HCT116 (cell line): ENCODE measurements at regions not wholly inside any gene's neighbourhood (a gene's known extent, or its start where the extent isn't known, plus 50 kb on each side); places are given as distances from the start of the nearest gene placed in this dataset.

Experiments
- ATAC-seq: fragments of 200-7000 bp; cut with Tn5 transposase; 2 replicates; pipeline ENCODE4 v1.9.1; 2020; ENCODE audit warnings: mild to moderate bottlenecking, moderate library complexity
- BruUV-seq: library from RNA; stranded (reverse); fragments of 400-500 nt; replicated peaks from 2 replicates; lab custom pipeline; 2021; lab: Mats Ljungman, UMichigan
- CTCF ChIA-PET: fragments of 300-600 bp; sonication (Branson Sonifier 250); formaldehyde crosslinking; loops from one replicate; lab custom pipeline; 2021; ENCODE audit warnings: antibody characterized with exemption; lab: Charles Lee
- POLR2A ChIA-PET: fragments of 300-600, 350-600 bp; sonication (Branson Sonifier 250); formaldehyde crosslinking; loops from one replicate; lab custom pipeline; 2021; ENCODE audit warnings: antibody characterized with exemption; lab: Charles Lee
- RAD21 ChIA-PET, 2 experiments: fragments of 300-600 bp; sonication (Branson Sonifier 250); formaldehyde crosslinking; loops; one replicate each; lab custom pipeline; 2023; ENCODE audit warnings: low total read pairs in 2 of 2; ENCODE audit not compliant: uncharacterized antibody in 2 of 2, unreplicated experiment in 2 of 2, low non-redundant PET in 1 of 2; lab: Charles Lee
- DNase-seq: peaks from one replicate; pipeline ENCODE4 v3.0.0-alpha.2; 2010; ENCODE audit warnings: low read depth, low spot score
- H2AFZ ChIP-seq: fragments of 200-600 bp; shearing (Covaris generic), sonication (generic); 2 replicates; pipeline ENCODE4 v1.6.1; 2017; ENCODE audit warnings: low read depth, mixed run types, mixed read lengths, antibody characterized with exemption, low read length; ENCODE audit not compliant: poor library complexity, severe bottlenecking
- H3K27ac ChIP-seq: 2 replicates; pipeline ENCODE4 v1.5.1; 2012; ENCODE audit warnings: low read depth, low read length
- H3K27me3 ChIP-seq: fragments of 200-600 bp; sonication (generic); 2 replicates; pipeline ENCODE4 v1.6.1; 2016; ENCODE audit warnings: mixed run types, low read length, mixed read lengths; ENCODE audit not compliant: insufficient read depth
- H3K36me3 ChIP-seq, 2 experiments: fragments of 200-500 bp in 1 of 2; fragments of 200-600 bp in 1 of 2; sonication (Bioruptor generic) in 1 of 2; sonication (generic) in 1 of 2; 2 replicates each; pipeline versions ENCODE4 v1.5.1 to v1.6.1; 2014 to 2016; ENCODE audit warnings: low read length in 2 of 2, inconsistent platforms in 1 of 2, mixed read lengths in 1 of 2, mixed run types in 1 of 2; ENCODE audit not compliant: insufficient read depth in 2 of 2, control insufficient read depth in 1 of 2
- H3K4me1 ChIP-seq, 2 experiments: fragments of 200-600 bp in 1 of 2; sonication (generic) in 1 of 2; 2 replicates each; pipeline versions ENCODE4 v1.5.1 to v1.6.1; 2012 to 2017; ENCODE audit warnings: low read length in 2 of 2, inconsistent platforms in 1 of 2, mild to moderate bottlenecking in 1 of 2, mixed read lengths in 1 of 2, mixed run types in 1 of 2, moderate library complexity in 1 of 2; ENCODE audit not compliant: insufficient read depth in 2 of 2, control insufficient read depth in 1 of 2
- H3K4me2 ChIP-seq: fragments of 200-600 bp; sonication (generic); 2 replicates; pipeline ENCODE4 v1.6.1; 2017; ENCODE audit warnings: mixed run types, low read length, mixed read lengths
- H3K4me3 ChIP-seq, 2 experiments: fragments of 200-600 bp in 1 of 2; sonication (generic) in 1 of 2; replicated peaks in 1 of 2; 2 replicates each; pipeline ENCODE4 v1.5.1; 2011 to 2016; ENCODE audit warnings: low read length in 2 of 2, control low read depth in 1 of 2, low read depth in 1 of 2, mild to moderate bottlenecking in 1 of 2, mixed read lengths in 1 of 2, mixed run types in 1 of 2
- H3K79me2 ChIP-seq: fragments of 200-600 bp; sonication (generic); 2 replicates; pipeline ENCODE4 v1.6.1; 2017; ENCODE audit warnings: mild to moderate bottlenecking, mixed run types, low read length, moderate library complexity, mixed read lengths; ENCODE audit not compliant: insufficient read depth
- H3K9ac ChIP-seq: fragments of 200-600 bp; sonication (generic); 2 replicates; pipeline ENCODE4 v1.6.1; 2016; ENCODE audit warnings: low read length, mixed read lengths
- H3K9me2 ChIP-seq: fragments of 200-600 bp; sonication (generic), shearing (Covaris generic); 2 replicates; pipeline ENCODE4 v1.6.1; 2017; ENCODE audit warnings: mixed run types, mild to moderate bottlenecking, moderate library complexity; ENCODE audit not compliant: insufficient read depth
- H3K9me3 ChIP-seq, 2 experiments: fragments of 200-500 bp in 1 of 2; fragments of 200-600 bp in 1 of 2; sonication (Bioruptor generic) in 1 of 2; sonication (generic) in 1 of 2; 2 replicates each; pipeline ENCODE4 v1.6.1; 2014 to 2017; ENCODE audit warnings: low read length in 2 of 2, mixed read lengths in 2 of 2, inconsistent platforms in 1 of 2, low read depth in 1 of 2, mild to moderate bottlenecking in 1 of 2, mixed run types in 1 of 2, moderate library complexity in 1 of 2; ENCODE audit not compliant: control insufficient read depth in 1 of 2, insufficient read depth in 1 of 2
- H4K20me1 ChIP-seq: fragments of 200-600 bp; sonication (generic), shearing (Covaris generic); 2 replicates; pipeline ENCODE4 v1.6.1; 2017; ENCODE audit warnings: mixed run types, mild to moderate bottlenecking, moderate library complexity; ENCODE audit not compliant: insufficient read depth
- ATF3 ChIP-seq: IDR thresholded peaks from 2 replicates; pipeline ENCODE4 v1.6.1; 2012
- CBX3 ChIP-seq: IDR thresholded peaks from 2 replicates; pipeline ENCODE4 v1.6.1; 2012; ENCODE audit warnings: low read depth
- CEBPB ChIP-seq: IDR thresholded peaks from 2 replicates; pipeline ENCODE4 v1.6.1; 2012; ENCODE audit warnings: low read depth
- CTCF ChIP-seq, 3 experiments: fragments of 200-600 bp in 1 of 3; sonication (generic) in 1 of 3; IDR thresholded peaks in 2 of 3; conservative IDR thresholded peaks in 1 of 3; 2 replicates each; pipeline ENCODE4 v1.5.1; 2012 to 2017; ENCODE audit warnings: low read depth in 2 of 3, low read length in 2 of 3, antibody characterized with exemption in 1 of 3, borderline replicate concordance in 1 of 3, control low read depth in 1 of 3, mild to moderate bottlenecking in 1 of 3, mixed read lengths in 1 of 3, mixed run types in 1 of 3, moderate library complexity in 1 of 3; ENCODE audit not compliant: insufficient read depth in 1 of 3
- EGR1 ChIP-seq: IDR thresholded peaks from 2 replicates; pipeline ENCODE4 v1.6.1; 2012; ENCODE audit warnings: low read depth
- JUND ChIP-seq: IDR thresholded peaks from 2 replicates; pipeline ENCODE4 v1.6.1; 2012
- POLR2A ChIP-seq: IDR thresholded peaks from 2 replicates; pipeline ENCODE4 v1.7.0; 2011; ENCODE audit warnings: borderline replicate concordance; ENCODE audit not compliant: insufficient read depth, insufficient read length; ENCODE audit errors: extremely low read depth
- POLR2AphosphoS5 ChIP-seq: IDR thresholded peaks from 2 replicates; pipeline ENCODE4 v1.6.1; 2011; ENCODE audit warnings: mild to moderate bottlenecking, low read depth, low read length, moderate library complexity
- RAD21 ChIP-seq: IDR thresholded peaks from 2 replicates; pipeline ENCODE4 v1.6.1; 2012; ENCODE audit warnings: low read depth, mild to moderate bottlenecking
- REST ChIP-seq: IDR thresholded peaks from 2 replicates; pipeline ENCODE4 v1.6.1; 2012; ENCODE audit warnings: low read depth
- SIN3A ChIP-seq: IDR thresholded peaks from 2 replicates; pipeline ENCODE4 v1.6.1; 2012; ENCODE audit warnings: low read depth
- SRF ChIP-seq: IDR thresholded peaks from 2 replicates; pipeline ENCODE4 v1.6.1; 2012; ENCODE audit warnings: low read depth
- TCF7L2 ChIP-seq: IDR thresholded peaks from 2 replicates; pipeline ENCODE4 v1.7.0; 2011; ENCODE audit warnings: borderline replicate concordance, inconsistent platforms; ENCODE audit not compliant: insufficient read depth, insufficient read length; ENCODE audit errors: extremely low read depth
- ZNF274 ChIP-seq: fragments of 200-500 bp; sonication (Bioruptor generic); IDR thresholded peaks from 2 replicates; pipeline ENCODE4 v1.6.1; 2014; ENCODE audit warnings: mild to moderate bottlenecking, low read depth, low read length, inconsistent platforms
- intact Hi-C: fragments of 100-400 bp; cut with micrococcal nuclease; formaldehyde crosslinking; loops from 2 replicates; pipeline ENCODE4 v1.10.0; 2022

- H3K36me3 ChIP-seq = no peaks in the 10 kb centered on the region
- no peak overlapping the region for H2AFZ ChIP-seq
- ATAC-seq (no peak), DNase-seq (no peak)
- no peak overlapping the region for H3K4me2 ChIP-seq
- CTCF ChIA-PET = no interaction called here
- H3K4me3 ChIP-seq = no peak overlapping the region
- no peak overlapping the region for H3K27ac ChIP-seq
- no peaks in the 10 kb centered on the region for H3K27me3 ChIP-seq
- RAD21 ChIA-PET = no interaction called here
- no peaks in the 10 kb centered on the region for H4K20me1 ChIP-seq
- no peaks in the 10 kb centered on the region for H3K4me1 ChIP-seq
- no TSS peak for BruUV-seq
- POLR2A ChIA-PET = no interaction called here
- H3K9me2 ChIP-seq = no peaks in the 10 kb centered on the region; the same call in 1 of the 2 replicates
- no peak overlapping the region for H3K9ac ChIP-seq
- H3K9me3 ChIP-seq = peaks cover 5 to 6% of the 10 kb centered on the region in 2 experiments; a peak in 2 of 4 replicates
- H3K79me2 ChIP-seq = no peaks in the 10 kb centered on the region
- TF ChIP-seq EGR1 = no peak
- TF ChIP-seq TCF7L2 = no peak
- TF ChIP-seq CTCF (IDR thresholded peaks at IDR 0.05 in 2 of 3, conservative IDR thresholded peaks at IDR 0.05 in 1 of 3; ENCODE audit: borderline replicate concordance in 1 of 3, insufficient read depth in 1 of 3, low read depth in 2 of 3, low read length in 2 of 3) = no peak
- TF ChIP-seq SIN3A = no peak
- TF ChIP-seq RAD21 = no peak
- no peak for TF ChIP-seq POLR2AphosphoS5
- TF ChIP-seq POLR2A = no peak
- TF ChIP-seq SRF = no peak
- intact Hi-C loops = no loop called here
Measured at GRCh38 chr12:90280564-90281058, 572.0 kb upstream of the ATP2B1 start.

- H3K4me2 ChIP-seq = no peak overlapping the region
- no peaks in the 10 kb centered on the region for H3K27me3 ChIP-seq
- no peak overlapping the region for H3K27ac ChIP-seq
- ChIA-PET RAD21 (no interaction called here), CTCF (no interaction called here), POLR2A (no interaction called here)
- H3K9me2 ChIP-seq = no peaks in the 10 kb centered on the region; the same call in 1 of the 2 replicates
- H2AFZ ChIP-seq = no peak overlapping the region
- no TSS peak for BruUV-seq
- no peaks in the 10 kb centered on the region for H4K20me1 ChIP-seq
- peaks cover 5 to 6% of the 10 kb centered on the region in 2 experiments; a peak in 2 of 4 replicates for H3K9me3 ChIP-seq
- no peaks in the 10 kb centered on the region for H3K4me1 ChIP-seq
- no peak overlapping the region for H3K4me3 ChIP-seq
- no peak for ATAC-seq
- no peaks in the 10 kb centered on the region for H3K36me3 ChIP-seq
- H3K79me2 ChIP-seq = no peaks in the 10 kb centered on the region
- DNase-seq = no peak
- no peak overlapping the region for H3K9ac ChIP-seq
- intact Hi-C loops = no loop called here
- TF ChIP-seq JUND = no peak
- no peak for TF ChIP-seq ZNF274
- no peak for TF ChIP-seq ATF3
- no peak for TF ChIP-seq CBX3
- no peak for TF ChIP-seq EGR1
- no peak for TF ChIP-seq CEBPB
- TF ChIP-seq SIN3A = no peak
- no peak for TF ChIP-seq REST
Measured at GRCh38 chr12:90280033-90280432, 571.4 kb upstream of the ATP2B1 start.
